Colonic mucosa (tissue), 4 donors: ENCODE measurements at regions not wholly inside any gene's neighbourhood (a gene's known extent, or its start where the extent isn't known, plus 50 kb on each side); places are given as distances from the start of the nearest gene placed in this dataset.

Experiments used
- DNase-seq: peaks from one replicate; pipeline ENCODE4 v3.0.0-alpha.2; 2020
- H3K27ac ChIP-seq: fragments of 200-600 bp; one replicate; pipeline ENCODE4 v1.8.0; 2021
- H3K27me3 ChIP-seq: fragments of 200-600 bp; one replicate; pipeline ENCODE4 v1.8.0; 2021
- H3K36me3 ChIP-seq: fragments of 200-600 bp; one replicate; pipeline ENCODE4 v1.8.0; 2021
- H3K4me1 ChIP-seq: fragments of 200-600 bp; one replicate; pipeline ENCODE4 v1.8.0; 2021; ENCODE audit warnings: mild to moderate bottlenecking
- H3K4me3 ChIP-seq: fragments of 200-600 bp; one replicate; pipeline ENCODE4 v1.8.0; 2021
- H3K9ac ChIP-seq, 2 donors: one replicate each; pipeline ENCODE4 v1.7.0; 2013; ENCODE audit warnings: control low read depth in 2 of 2, low read depth in 2 of 2, low read length in 2 of 2
- H3K9me3 ChIP-seq: fragments of 200-600 bp; one replicate; pipeline ENCODE4 v1.8.0; 2021
- intact Hi-C: fragments of 100-400 bp; cut with DNase I; formaldehyde crosslinking; loops from one replicate; pipeline ENCODE4 v1.14.1; 2022
- TF ChIP-seq, protein P1 (sequence below): fragments of 200-600 bp; IDR thresholded peaks from one replicate; pipeline ENCODE4 v1.8.0; 2022; ENCODE audit warnings: antibody characterized with exemption, mild to moderate bottlenecking
- donor health status: healthy.
- donor health status: DM: no; HTN: no; CAD: no.
- donor health status: DM: no; HTN: no; CAD: no.

DNA sequence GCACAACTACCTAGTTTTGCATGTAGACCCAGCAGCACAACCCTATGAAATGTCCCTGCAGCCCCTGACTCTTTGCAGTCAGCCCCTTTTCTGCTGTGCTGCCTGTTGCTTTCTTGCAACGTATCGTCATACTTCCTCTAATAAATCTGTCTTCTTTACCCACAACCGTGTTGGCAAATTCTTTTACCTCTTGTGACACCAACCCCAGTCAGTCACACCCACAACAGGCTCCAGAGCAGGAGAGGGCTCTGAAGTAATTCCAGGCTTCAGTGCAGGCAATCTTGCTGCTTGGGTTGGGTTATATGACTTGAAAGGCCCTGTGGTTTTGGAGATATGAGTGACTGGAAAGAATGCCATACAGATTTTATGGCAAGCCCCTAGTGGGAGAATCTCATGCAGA is 79.1 kb upstream of the KCNH7 start:
- no peaks in the 10 kb centered on the region for H3K36me3 ChIP-seq
- intact Hi-C loops: no loop called here
- H3K9me3 ChIP-seq: no peaks in the 10 kb centered on the region
- H3K27ac ChIP-seq: no peak overlapping the region
- TF ChIP-seq, protein P1, sequence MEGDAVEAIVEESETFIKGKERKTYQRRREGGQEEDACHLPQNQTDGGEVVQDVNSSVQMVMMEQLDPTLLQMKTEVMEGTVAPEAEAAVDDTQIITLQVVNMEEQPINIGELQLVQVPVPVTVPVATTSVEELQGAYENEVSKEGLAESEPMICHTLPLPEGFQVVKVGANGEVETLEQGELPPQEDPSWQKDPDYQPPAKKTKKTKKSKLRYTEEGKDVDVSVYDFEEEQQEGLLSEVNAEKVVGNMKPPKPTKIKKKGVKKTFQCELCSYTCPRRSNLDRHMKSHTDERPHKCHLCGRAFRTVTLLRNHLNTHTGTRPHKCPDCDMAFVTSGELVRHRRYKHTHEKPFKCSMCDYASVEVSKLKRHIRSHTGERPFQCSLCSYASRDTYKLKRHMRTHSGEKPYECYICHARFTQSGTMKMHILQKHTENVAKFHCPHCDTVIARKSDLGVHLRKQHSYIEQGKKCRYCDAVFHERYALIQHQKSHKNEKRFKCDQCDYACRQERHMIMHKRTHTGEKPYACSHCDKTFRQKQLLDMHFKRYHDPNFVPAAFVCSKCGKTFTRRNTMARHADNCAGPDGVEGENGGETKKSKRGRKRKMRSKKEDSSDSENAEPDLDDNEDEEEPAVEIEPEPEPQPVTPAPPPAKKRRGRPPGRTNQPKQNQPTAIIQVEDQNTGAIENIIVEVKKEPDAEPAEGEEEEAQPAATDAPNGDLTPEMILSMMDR: no peak
- H3K9ac ChIP-seq: no peak overlapping the region
- H3K27me3 ChIP-seq: no peaks in the 10 kb centered on the region
- H3K4me1 ChIP-seq: no peaks in the 10 kb centered on the region
- no peak for DNase-seq
- no peak overlapping the region for H3K4me3 ChIP-seq

- Histone ChIP-seq H3K27me3 (no peaks in the 10 kb centered on the region), H3K36me3 (no peaks in the 10 kb centered on the region), H3K4me1 (no peaks in the 10 kb centered on the region), H3K27ac (no peak overlapping the region), H3K4me3 (no peak overlapping the region), H3K9me3 (no peaks in the 10 kb centered on the region), H3K9ac (no peak overlapping the region)
- intact Hi-C loops: no loop called here
- TF ChIP-seq, protein P1: no peak
- no peak for DNase-seq
Measured at GRCh38 chr2:162916286-162916801, 77.8 kb upstream of the KCNH7 start.

DNA sequence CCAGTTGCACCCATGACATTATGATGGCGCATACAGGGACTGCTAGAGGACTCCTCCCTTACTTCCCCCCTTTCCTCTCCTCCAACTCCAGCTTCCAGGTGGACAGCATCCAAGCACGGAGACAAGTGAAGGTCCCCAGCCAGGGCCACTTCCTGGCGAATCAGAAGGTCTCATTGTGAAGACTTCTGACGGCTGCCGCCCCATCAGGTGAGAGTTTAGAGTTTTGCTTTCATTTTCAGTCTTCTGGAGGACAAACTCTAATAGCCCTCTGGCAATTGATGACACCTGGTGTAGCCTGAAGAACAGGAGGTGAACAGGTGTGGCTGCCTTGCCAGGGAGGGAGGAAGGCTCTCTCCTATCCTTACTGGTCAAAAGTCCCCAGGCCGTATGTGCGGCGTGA is 77.3 kb upstream of the KCNH7 start:
- TF ChIP-seq, protein P1: no peak
- H3K27me3 ChIP-seq: no peaks in the 10 kb centered on the region
- no peak overlapping the region for H3K9ac ChIP-seq
- H3K4me3 ChIP-seq: no peak overlapping the region
- no peaks in the 10 kb centered on the region for H3K4me1 ChIP-seq
- no peak for DNase-seq
- no peaks in the 10 kb centered on the region for H3K9me3 ChIP-seq
- no peak overlapping the region for H3K27ac ChIP-seq
- H3K36me3 ChIP-seq: no peaks in the 10 kb centered on the region
- intact Hi-C loops: no loop called here

DNA sequence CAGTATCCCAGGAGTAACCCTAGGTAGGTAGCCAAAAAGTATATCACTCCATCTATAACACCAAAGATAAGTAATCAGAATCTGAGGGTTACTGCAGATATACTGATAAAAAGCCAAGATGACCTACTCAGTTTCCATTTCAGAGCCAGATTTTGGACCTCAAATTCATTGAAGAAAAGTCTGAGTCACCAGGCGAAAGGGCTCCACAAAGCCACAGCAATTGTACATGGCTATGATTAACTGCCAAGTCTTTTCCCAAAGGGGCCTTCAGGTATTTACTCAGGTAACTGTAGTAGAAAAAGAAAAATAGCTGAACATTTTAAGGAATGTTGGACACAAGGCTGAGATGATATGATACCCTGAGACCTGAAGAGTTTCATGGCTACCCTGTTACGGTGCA is 75.6 kb upstream of the KCNH7 start:
- Histone ChIP-seq H3K9ac (no peak overlapping the region), H3K9me3 (no peaks in the 10 kb centered on the region), H3K36me3 (no peaks in the 10 kb centered on the region), H3K27me3 (no peaks in the 10 kb centered on the region), H3K4me1 (no peaks in the 10 kb centered on the region), H3K4me3 (no peak overlapping the region), H3K27ac (no peak overlapping the region)
- TF ChIP-seq, protein P1: no peak
- intact Hi-C loops: no loop called here
- DNase-seq: no peak

DNA sequence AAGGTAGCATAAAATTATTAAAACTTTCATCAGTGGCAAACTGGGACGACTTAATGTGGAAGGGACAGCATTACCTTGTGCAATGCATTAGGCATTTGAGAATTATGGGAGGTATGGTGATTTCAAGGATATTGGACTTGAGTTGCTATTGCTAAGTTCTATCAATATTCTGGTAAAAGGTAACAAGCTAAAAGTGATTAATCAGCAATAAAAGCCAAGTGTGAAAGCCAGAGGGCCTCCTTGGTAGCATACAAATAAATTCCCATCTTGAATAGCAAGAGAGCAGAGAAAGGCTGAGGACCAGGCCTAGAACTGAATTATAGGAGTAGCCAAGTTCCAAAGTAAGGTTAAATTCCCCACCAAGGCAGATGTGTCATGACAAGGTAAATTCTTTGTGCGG is 74.2 kb upstream of the KCNH7 start:
- no peak for DNase-seq
- Histone ChIP-seq H3K36me3 (no peaks in the 10 kb centered on the region), H3K27me3 (no peaks in the 10 kb centered on the region), H3K9me3 (no peaks in the 10 kb centered on the region), H3K9ac (no peak overlapping the region), H3K4me1 (no peaks in the 10 kb centered on the region), H3K4me3 (no peak overlapping the region), H3K27ac (no peak overlapping the region)
- intact Hi-C loops: no loop called here
- TF ChIP-seq, protein P1: no peak

DNA sequence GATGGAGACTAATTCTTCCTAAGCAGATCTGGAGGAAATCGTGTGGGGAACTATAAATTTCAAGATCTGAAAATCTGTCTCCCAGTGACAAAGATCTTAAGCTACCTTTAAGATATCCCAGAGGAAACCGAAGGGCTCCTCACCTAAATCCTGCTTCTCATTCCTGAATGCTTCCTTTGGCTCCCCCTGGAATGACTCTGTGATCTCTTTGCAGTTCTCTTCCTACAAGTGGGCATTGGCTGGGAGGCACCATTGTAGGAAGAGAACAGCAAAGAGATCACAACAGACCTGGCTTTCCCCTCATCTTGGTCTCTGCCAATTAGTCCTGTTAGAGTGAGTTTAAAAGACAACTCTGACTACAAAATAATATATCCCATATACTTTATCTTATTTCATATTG is 70.0 kb upstream of the KCNH7 start:
- no peak overlapping the region for H3K27ac ChIP-seq
- no peaks in the 10 kb centered on the region for H3K27me3 ChIP-seq
- DNase-seq: no peak
- intact Hi-C loops: no loop called here
- H3K4me1 ChIP-seq: no peaks in the 10 kb centered on the region
- H3K9me3 ChIP-seq: no peaks in the 10 kb centered on the region
- H3K4me3 ChIP-seq: no peak overlapping the region
- no peaks in the 10 kb centered on the region for H3K36me3 ChIP-seq
- H3K9ac ChIP-seq: no peak overlapping the region
- TF ChIP-seq, protein P1: no peak
